GM19238 (cell line): ENCODE measurements at regions not wholly inside any gene's neighbourhood (a gene's known extent, or its start where the extent isn't known, plus 50 kb on each side); places are given as distances from the start of the nearest gene placed in this dataset.
A peak's percentile ranks its signal among the peaks of the same experiment; 100 is the strongest.

Experiments
- DNase-seq: peaks from one replicate; pipeline ENCODE4 v3.0.0; 2011; ENCODE audit warnings: low spot score; ENCODE audit not compliant: insufficient read length

- DNase-seq = no peak
Observed at GRCh38 chr15:85847031-85847430, 52.3 kb upstream of the KLHL25 start.

DNA sequence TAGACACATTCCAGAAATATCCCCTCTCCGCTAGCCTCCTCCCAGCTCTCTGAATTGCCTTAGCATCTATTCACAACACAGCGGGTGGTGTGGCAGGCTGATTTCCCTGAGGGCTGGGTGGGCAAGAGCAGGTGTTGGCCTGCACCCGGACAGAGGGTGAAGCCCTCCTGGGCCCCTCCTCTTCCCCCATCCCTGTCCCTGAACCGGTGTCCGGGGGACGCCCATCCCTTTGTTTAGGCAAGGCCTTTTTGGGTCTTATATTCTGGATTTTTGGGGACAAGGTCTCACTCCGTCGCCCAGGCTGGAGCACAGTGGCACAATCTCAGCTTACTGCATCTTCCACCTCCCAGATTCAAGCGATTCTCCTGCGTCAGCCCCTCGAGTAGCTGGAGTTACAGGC, 55.2 kb upstream of the KLHL25 start:
- no peak for DNase-seq

GRCh38 chr15:85852969-85853368, 58.2 kb upstream of the KLHL25 start:
- no peak for DNase-seq

- peak; percentile 47 for DNase-seq
Observed at GRCh38 chr15:85854345-85855097, 59.8 kb upstream of the KLHL25 start.

- peak; percentile 66 for DNase-seq
Observed at GRCh38 chr15:85858586-85859375, 64.1 kb upstream of the KLHL25 start.

DNA sequence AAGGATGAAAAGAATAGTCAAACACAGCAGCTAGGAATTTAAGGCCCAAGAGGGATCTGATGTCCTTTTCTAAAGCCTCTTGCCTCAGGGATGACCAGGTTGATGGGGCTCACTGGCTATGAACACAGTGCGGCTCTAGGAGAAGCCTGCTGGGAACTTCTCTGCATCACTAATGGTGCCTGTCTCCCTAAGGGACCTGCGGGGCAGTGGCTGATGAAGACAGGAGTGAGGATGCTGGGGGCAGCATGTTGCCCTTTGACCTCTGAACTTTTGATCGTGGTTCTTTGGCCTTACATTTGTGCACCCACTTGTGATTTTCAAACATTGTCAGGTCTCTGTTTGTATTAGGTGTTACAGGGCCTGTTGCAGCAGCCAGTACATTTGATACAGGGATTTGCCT, 64.9 kb upstream of the KLHL25 start:
- DNase-seq = no peak

DNA sequence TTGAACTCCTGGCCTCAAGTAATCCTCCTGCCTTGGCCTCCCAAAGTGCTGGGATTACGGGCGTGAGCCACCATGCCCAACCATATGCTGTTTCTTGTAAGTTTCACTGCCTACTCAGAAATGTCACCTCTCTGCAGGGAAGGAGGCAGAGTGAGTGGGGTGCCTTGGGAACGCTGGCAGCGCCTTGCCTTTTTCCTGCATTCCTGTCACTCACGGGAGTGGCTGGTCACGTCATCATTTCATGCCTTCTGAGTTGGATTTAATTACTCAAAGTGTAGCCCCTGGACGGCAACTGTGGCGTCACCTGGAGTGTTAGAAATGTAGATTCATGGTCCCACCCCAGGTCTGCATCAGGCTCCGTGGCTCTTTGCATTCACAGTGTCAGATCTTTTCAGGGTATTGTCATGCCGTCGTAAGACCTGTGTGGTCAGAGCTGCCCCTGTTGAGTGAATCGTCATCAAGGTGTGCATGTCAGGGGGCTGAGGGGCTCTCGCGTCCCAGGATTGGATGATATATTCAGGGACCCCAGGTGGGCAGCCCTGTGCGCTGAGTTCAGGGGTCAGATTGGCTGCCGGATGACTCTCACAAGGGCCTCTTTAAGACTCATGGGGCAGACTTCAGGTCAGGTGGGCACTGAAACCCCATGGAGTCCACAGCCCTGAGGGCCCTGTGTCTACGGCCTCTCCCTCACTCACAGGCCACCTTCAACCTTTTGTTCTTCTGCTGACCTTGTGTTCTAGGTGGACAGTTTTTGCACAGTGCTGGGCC, 65.9 kb upstream of the KLHL25 start:
- DNase-seq = no peak

DNA sequence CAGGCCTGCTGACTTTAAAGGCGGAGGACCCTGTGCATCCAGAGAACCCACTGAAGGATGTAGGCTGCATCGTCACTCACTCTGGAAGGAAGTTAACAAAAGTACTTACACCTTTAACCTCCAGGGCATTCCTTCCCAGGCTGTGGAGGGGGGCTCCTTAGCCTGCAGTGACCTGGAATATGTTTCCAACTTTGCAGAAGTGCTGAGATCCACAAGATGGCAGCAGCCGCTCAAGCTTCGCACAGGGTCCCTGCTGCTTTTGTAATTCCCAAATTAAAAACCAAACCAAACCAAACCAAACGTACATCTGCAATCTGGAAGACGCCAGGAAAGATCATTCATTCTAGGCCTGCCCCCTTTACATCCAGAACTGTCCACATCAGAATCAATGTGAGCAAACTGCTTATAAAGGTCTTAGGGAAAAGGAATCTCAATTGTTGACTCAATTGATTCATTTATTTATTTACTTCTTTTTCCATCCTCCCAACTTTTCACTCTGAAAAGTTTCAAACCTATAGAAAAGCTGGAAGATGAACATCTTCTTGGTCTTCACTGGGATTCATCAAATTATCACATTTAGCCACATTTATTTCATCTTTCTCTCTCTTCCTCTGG, 70.5 kb upstream of the KLHL25 start:
- no peak for DNase-seq

GRCh38 chr15:85867250-85867649, 72.5 kb upstream of the KLHL25 start:
- DNase-seq = no peak

DNA sequence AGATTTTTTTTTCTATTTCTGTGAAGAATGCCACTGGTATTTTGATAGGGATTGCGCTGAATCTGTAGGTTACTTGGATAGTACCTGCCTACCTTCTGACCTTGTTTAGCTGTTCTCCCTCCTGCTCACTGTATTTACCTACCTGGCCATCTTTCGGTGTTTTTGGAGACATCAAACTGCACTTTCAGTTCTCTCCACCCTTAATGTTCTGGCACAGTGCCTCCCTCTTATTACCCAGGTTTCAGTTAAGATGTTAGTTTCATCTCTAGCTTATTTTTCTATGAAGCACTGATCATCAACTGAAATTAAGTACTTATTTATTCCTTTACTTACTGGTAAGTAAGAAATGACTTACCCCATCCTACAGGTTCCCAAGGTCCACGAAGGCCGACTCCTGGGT, 74.4 kb upstream of the KLHL25 start:
- no peak for DNase-seq

GRCh38 chr15:85870216-85871014, 75.7 kb upstream of the KLHL25 start:
- DNase-seq = no peak

- no peak for DNase-seq
Observed at GRCh38 chr15:85871545-85871944, 76.8 kb upstream of the KLHL25 start.

- DNase-seq = no peak
Observed at GRCh38 chr15:85872125-85872524, 77.4 kb upstream of the KLHL25 start.

DNA sequence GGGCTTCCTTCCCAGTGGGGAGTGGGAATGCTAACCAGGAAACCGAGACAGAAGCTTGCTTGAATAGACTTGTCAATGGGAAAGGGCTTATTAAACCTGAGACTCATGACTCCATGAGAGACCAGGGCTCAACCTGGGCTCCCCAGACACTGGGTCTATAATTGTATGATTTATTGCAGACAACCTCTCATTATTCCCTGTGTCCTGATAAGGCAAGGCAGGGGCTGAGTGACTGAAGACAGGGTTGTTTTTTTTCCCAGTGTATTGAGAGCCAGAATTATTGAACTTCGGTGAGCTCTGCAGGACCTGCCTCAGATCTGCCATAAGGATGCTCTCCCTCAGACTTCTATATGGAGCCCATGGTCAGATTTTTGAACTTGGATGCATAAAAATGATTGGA, 79.5 kb upstream of the KLHL25 start:
- no peak for DNase-seq

- DNase-seq = no peak
Observed at GRCh38 chr15:85875756-85876155, 81.0 kb upstream of the KLHL25 start.

DNA sequence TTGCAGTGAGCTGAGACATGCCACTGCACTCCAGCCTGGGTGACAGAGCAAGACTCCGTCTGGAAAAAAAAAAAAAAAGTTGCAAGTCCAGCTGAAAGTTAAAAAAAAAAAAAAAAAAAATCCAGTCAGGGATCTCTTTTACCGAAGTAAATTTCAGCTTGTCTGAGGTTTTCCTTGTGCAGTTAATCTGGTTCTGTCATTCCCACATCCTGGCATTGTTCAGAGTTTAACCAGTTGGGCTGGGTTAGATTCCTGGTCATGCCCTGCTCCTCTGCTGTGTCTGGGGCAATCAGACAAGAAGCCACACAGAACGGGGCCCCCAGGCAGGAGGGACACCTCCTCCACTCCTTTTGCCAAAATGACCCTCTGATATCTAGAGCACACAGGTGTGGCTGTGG, 84.1 kb upstream of the KLHL25 start:
- DNase-seq = no peak

GRCh38 chr15:85879334-85880163, 84.8 kb upstream of the KLHL25 start:
- DNase-seq = no peak

GRCh38 chr15:85880501-85881190, 85.9 kb upstream of the KLHL25 start:
- DNase-seq = no peak

GRCh38 chr15:85886309-85886811, 91.6 kb upstream of the KLHL25 start:
- DNase-seq = no peak
